H9 (cell line): ENCODE measurements at regions not wholly inside any gene's neighbourhood (a gene's known extent, or its start where the extent isn't known, plus 50 kb on each side); places are given as distances from the start of the nearest gene placed in this dataset.

ENCODE experiments used
- DNase-seq: peaks from one replicate; pipeline ENCODE4 v3.0.0-alpha.2; 2017
- H2AFZ ChIP-seq: one replicate; pipeline ENCODE4 v1.6.1; 2013; ENCODE audit warnings: mild to moderate bottlenecking, low read length, control low read depth, moderate library complexity
- H2AK5ac ChIP-seq: 2 replicates; pipeline ENCODE4 v1.6.1; 2013; ENCODE audit warnings: low read length, control low read depth, mixed read lengths; ENCODE audit not compliant: insufficient read length
- H2BK120ac ChIP-seq: one replicate; pipeline ENCODE4 v1.6.1; 2013; ENCODE audit warnings: low read depth, mild to moderate bottlenecking, low read length, control low read depth, inconsistent platforms; ENCODE audit not compliant: poor library complexity, severe bottlenecking
- H2BK12ac ChIP-seq: 2 replicates; pipeline ENCODE4 v1.6.1; 2013; ENCODE audit warnings: low read length, control low read depth, mixed read lengths, low read depth; ENCODE audit not compliant: insufficient read length
- H2BK15ac ChIP-seq: 2 replicates; pipeline ENCODE4 v1.6.1; 2013; ENCODE audit warnings: low read depth, low read length, control low read depth
- H2BK20ac ChIP-seq: one replicate; pipeline ENCODE4 v1.6.1; 2013; ENCODE audit warnings: low read depth, mild to moderate bottlenecking, low read length, control low read depth, inconsistent platforms; ENCODE audit not compliant: poor library complexity, severe bottlenecking
- H2BK5ac ChIP-seq: 2 replicates; pipeline ENCODE4 v1.6.1; 2013; ENCODE audit warnings: low read length, control low read depth, mixed read lengths; ENCODE audit not compliant: insufficient read length
- H3K14ac ChIP-seq: 2 replicates; pipeline ENCODE4 v1.6.1; 2013; ENCODE audit warnings: low read length, control low read depth; ENCODE audit not compliant: insufficient read depth
- H3K18ac ChIP-seq: 2 replicates; pipeline ENCODE4 v1.6.1; 2013; ENCODE audit warnings: low read depth, mild to moderate bottlenecking, mixed read lengths, low read length, control low read depth; ENCODE audit not compliant: insufficient read length
- H3K23ac ChIP-seq: 2 replicates; pipeline ENCODE4 v1.6.1; 2013; ENCODE audit warnings: low read length, control low read depth, mixed read lengths, low read depth; ENCODE audit not compliant: insufficient read length
- H3K23me2 ChIP-seq: 2 replicates; pipeline ENCODE4 v1.6.1; 2013; ENCODE audit warnings: low read depth, mild to moderate bottlenecking, mixed read lengths, low read length, control low read depth; ENCODE audit not compliant: insufficient read length, poor library complexity, severe bottlenecking
- H3K27ac ChIP-seq: 2 replicates; pipeline ENCODE4 v1.5.1; 2013; ENCODE audit warnings: low read length, control low read depth, mixed read lengths, low read depth; ENCODE audit not compliant: insufficient read length
- H3K27me3 ChIP-seq: 2 replicates; pipeline ENCODE4 v1.6.1; 2013; ENCODE audit warnings: low read length, control low read depth, inconsistent platforms; ENCODE audit not compliant: insufficient read depth
- H3K4ac ChIP-seq: 2 replicates; pipeline ENCODE4 v1.6.1; 2013; ENCODE audit warnings: low read depth, mild to moderate bottlenecking, control low read depth, inconsistent platforms, low read length, moderate library complexity
- H3K4me1 ChIP-seq: 2 replicates; pipeline ENCODE4 v1.6.1; 2013; ENCODE audit warnings: low read length, control low read depth, inconsistent platforms; ENCODE audit not compliant: insufficient read depth
- H3K4me2 ChIP-seq: 2 replicates; pipeline ENCODE4 v1.6.1; 2013; ENCODE audit warnings: low read length, control low read depth, mixed read lengths; ENCODE audit not compliant: insufficient read length, insufficient read depth
- H3K56ac ChIP-seq: 2 replicates; pipeline ENCODE4 v1.6.1; 2013; ENCODE audit warnings: low read depth, mild to moderate bottlenecking, mixed read lengths, low read length, control low read depth; ENCODE audit not compliant: insufficient read length
- H3K79me1 ChIP-seq: 2 replicates; pipeline ENCODE4 v1.6.1; 2013; ENCODE audit warnings: low read depth, mild to moderate bottlenecking, moderate library complexity, low read length, control low read depth, inconsistent platforms; ENCODE audit not compliant: insufficient read depth, poor library complexity, severe bottlenecking
- H3K79me2 ChIP-seq: 2 replicates; pipeline ENCODE4 v1.6.1; 2013; ENCODE audit warnings: low read length, control low read depth, inconsistent platforms; ENCODE audit not compliant: insufficient read depth
- H3K9ac ChIP-seq: 2 replicates; pipeline ENCODE4 v1.6.1; 2013; ENCODE audit warnings: low read length, control low read depth, mixed read lengths; ENCODE audit not compliant: insufficient read length; ENCODE audit errors: extremely low read depth
- H3K9me3 ChIP-seq: one replicate; pipeline ENCODE4 v1.6.1; 2013; ENCODE audit warnings: low read depth, low read length, inconsistent platforms; ENCODE audit not compliant: control insufficient read depth
- H3T11ph ChIP-seq: one replicate; pipeline ENCODE4 v1.6.1; 2013; ENCODE audit warnings: mild to moderate bottlenecking, low read length, control low read depth, inconsistent platforms
- H4K20me1 ChIP-seq: one replicate; pipeline ENCODE4 v1.6.1; 2013; ENCODE audit not compliant: control insufficient read depth, insufficient read length, insufficient read depth
- H4K5ac ChIP-seq: 2 replicates; pipeline ENCODE4 v1.6.1; 2013; ENCODE audit warnings: low read depth, mild to moderate bottlenecking, mixed read lengths, low read length, control low read depth; ENCODE audit not compliant: insufficient read length
- H4K8ac ChIP-seq: replicated peaks from 2 replicates; pipeline ENCODE4 v1.6.1; 2013; ENCODE audit warnings: low read length, control low read depth, mixed read lengths, low read depth; ENCODE audit not compliant: insufficient read length
- H4K91ac ChIP-seq: 2 replicates; pipeline ENCODE4 v1.6.1; 2013; ENCODE audit warnings: low read depth, mild to moderate bottlenecking, moderate library complexity, mixed read lengths, low read length, control low read depth; ENCODE audit not compliant: insufficient read length
- H3K27ac Mint-ChIP-seq, 3 experiments: 2 replicates in 2 of 3; 3 replicates in 1 of 3; pipeline ENCODE4 v1.8.0; 2020 to 2021; ENCODE audit warnings: mixed read lengths in 3 of 3, mild to moderate bottlenecking in 1 of 3, moderate library complexity in 1 of 3
- H3K27me3 Mint-ChIP-seq: 2 replicates; pipeline ENCODE4 v1.8.0; 2021; ENCODE audit warnings: low read depth, mild to moderate bottlenecking, moderate library complexity, mixed read lengths
- H3K36me3 Mint-ChIP-seq, 3 experiments: 2 replicates in 2 of 3; 3 replicates in 1 of 3; pipeline ENCODE4 v1.8.0; 2020 to 2021; ENCODE audit warnings: low read depth in 3 of 3, mixed read lengths in 3 of 3; ENCODE audit not compliant: insufficient read depth in 1 of 3
- H3K4me1 Mint-ChIP-seq, 2 experiments: 2 replicates each; pipeline ENCODE4 v1.8.0; 2020; ENCODE audit warnings: mixed read lengths in 2 of 2
- H3K4me3 Mint-ChIP-seq, 2 experiments: 2 replicates in 1 of 2; 3 replicates in 1 of 2; pipeline ENCODE4 v1.8.0; 2020 to 2021; ENCODE audit warnings: mild to moderate bottlenecking in 2 of 2, mixed read lengths in 2 of 2, moderate library complexity in 1 of 2
- H3K9me3 Mint-ChIP-seq, 2 experiments: 2 replicates in 1 of 2; 3 replicates in 1 of 2; pipeline ENCODE4 v1.8.0; 2020; ENCODE audit warnings: mild to moderate bottlenecking in 2 of 2, mixed read lengths in 2 of 2, moderate library complexity in 1 of 2
- CTCF ChIP-seq: fragments of 200-600 bp; sonication (generic); conservative IDR thresholded peaks from 3 replicates; pipeline ENCODE4 v1.8.0; 2021; ENCODE audit warnings: antibody characterized with exemption, mild to moderate bottlenecking
- WGBS: extraction: QIAGEN DNeasy Blood & Tissue Kit; methylation state at CpG from one replicate; pipeline ENCODE4 v1.1.7; 2013; ENCODE audit warnings: missing lambda C conversion rate, low lambda C conversion rate, mixed read lengths; ENCODE audit not compliant: insufficient read length; ENCODE audit errors: extremely low coverage; 5-methylcytosine and 5-hydroxymethylcytosine counted together

DNA sequence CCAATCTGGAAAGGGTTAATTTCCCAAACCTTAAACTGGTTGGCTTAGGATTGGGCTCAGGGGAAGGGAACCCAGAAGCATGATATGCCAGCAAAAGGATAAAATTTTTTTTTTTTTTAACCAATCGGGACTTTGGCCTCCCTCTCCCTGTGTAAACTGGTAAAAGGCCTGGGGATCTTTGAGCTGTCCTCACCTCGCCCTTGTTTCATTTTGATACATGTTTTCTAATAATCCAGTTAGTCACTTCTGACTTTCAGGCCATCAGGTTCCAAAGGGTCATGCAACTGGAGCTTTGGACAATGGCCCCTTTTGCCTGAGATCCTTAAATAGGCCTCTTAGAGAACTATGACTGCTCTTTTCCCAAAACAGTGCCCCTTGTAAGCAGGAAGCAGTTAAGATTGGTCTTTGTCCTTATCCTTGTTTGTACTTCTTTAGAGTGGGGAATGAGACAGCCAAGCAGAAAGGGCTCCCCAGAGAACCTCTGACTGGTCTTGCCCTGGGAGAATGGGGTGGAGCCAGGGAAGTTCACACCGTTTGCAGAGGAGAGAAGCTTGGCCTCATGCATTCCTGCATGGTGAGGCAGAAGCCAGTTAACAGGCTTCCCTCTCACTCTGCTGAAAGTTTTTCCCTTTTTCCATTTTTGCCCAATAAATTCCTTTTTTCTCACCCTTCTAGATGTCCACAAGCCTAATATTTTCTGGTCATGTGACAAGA is 424.2 kb upstream of the CNTNAP2 start:
- Mint-ChIP-seq H3K27me3 (no peaks in the 10 kb centered on the region), H3K36me3 (peaks cover 3 to 7% (median 4%) of the 10 kb centered on the region in 3 experiments; a peak in 4 of 7 replicates), H3K4me1 (peaks cover 0 to 7% of the 10 kb centered on the region in 2 experiments; a peak in 2 of 4 replicates), H3K27ac (no peak overlapping the region), H3K9me3 (peaks cover 0 to 5% of the 10 kb centered on the region in 2 experiments; a peak in 3 of 5 replicates), H3K4me3 (no peak overlapping the region)
- H4K91ac ChIP-seq, result no peak overlapping the region
- no peak overlapping the region for H3K56ac ChIP-seq
- no peaks in the 10 kb centered on the region for H4K20me1 ChIP-seq
- no peak for TF ChIP-seq CTCF
- H2BK12ac ChIP-seq, result no peak overlapping the region
- H3K79me1 ChIP-seq, result no peaks in the 10 kb centered on the region
- H2AK5ac ChIP-seq, result no peak overlapping the region
- H3K9me3 ChIP-seq, result no peaks in the 10 kb centered on the region
- no peak overlapping the region for H3K14ac ChIP-seq
- H3K9ac ChIP-seq, result no peak overlapping the region
- H2BK5ac ChIP-seq, result no peak overlapping the region
- no peak overlapping the region for H3K23ac ChIP-seq
- DNase-seq, result peak; percentile 51
- H3K4me2 ChIP-seq, result no peak overlapping the region
- no peak overlapping the region for H2BK120ac ChIP-seq
- no peak overlapping the region for H2BK15ac ChIP-seq
- no peak overlapping the region for H2BK20ac ChIP-seq
- H3K4me1 ChIP-seq, result no peaks in the 10 kb centered on the region; the same call in 1 of the 2 replicates
- no peak overlapping the region for H4K5ac ChIP-seq
- WGBS, result no CpG with 5 or more reads among the region's 3 CpGs
- H3K23me2 ChIP-seq, result no peaks in the 10 kb centered on the region
- no peak overlapping the region for H4K8ac ChIP-seq
- H2AFZ ChIP-seq, result peak overlapping the region; percentile 45
- no peak overlapping the region for H3K27ac ChIP-seq
- no peaks in the 10 kb centered on the region for H3K27me3 ChIP-seq
- no peak overlapping the region for H3K4ac ChIP-seq
- H3T11ph ChIP-seq, result no peak overlapping the region
- no peak overlapping the region for H3K18ac ChIP-seq
- H3K79me2 ChIP-seq, result no peaks in the 10 kb centered on the region
